ENCODE measurements at regions not wholly inside any gene's neighbourhood (a gene's known extent, or its start where the extent isn't known, plus 50 kb on each side); places are given as distances from the start of the nearest gene placed in this dataset.

GRCh38 chr1:168430321-168430720 lies 113.5 kb downstream of the XCL2 start:
- no peaks in the 10 kb centered on the region for H4K20me1 ChIP-seq (ENCODE audit: insufficient read depth, low read length)
- no peaks in the 10 kb centered on the region for H3K9me3 ChIP-seq (replicated peaks; ENCODE audit: insufficient read depth, low read length)
- H3K36me3 ChIP-seq (replicated peaks; ENCODE audit: insufficient read depth, low read length): no peaks in the 10 kb centered on the region
- H3K9ac ChIP-seq (ENCODE audit: low read length): no peak overlapping the region
- no peak for TF ChIP-seq EZH2phosphoT487 (IDR thresholded peaks at IDR 0.05; ENCODE audit: low read length)
- H3F3A ChIP-seq (ENCODE audit: insufficient read depth, low read length): no peaks in the 10 kb centered on the region
- no peaks in the 10 kb centered on the region for H3K27me3 ChIP-seq (replicated peaks; ENCODE audit: insufficient read depth, low read length)
- no peak for DNase-seq
- no peaks in the 10 kb centered on the region for H3K9me2 ChIP-seq (replicated peaks; ENCODE audit: insufficient read depth, low read length)
- H2AFZ ChIP-seq (ENCODE audit: low read length): no peak overlapping the region
- peaks cover 7% of the 10 kb centered on the region; the same call in 1 of the 2 replicates for H3K4me1 ChIP-seq (ENCODE audit: low read length)
- no peak overlapping the region for H3K4me3 ChIP-seq (ENCODE audit: low read length)
- no peaks in the 10 kb centered on the region for H3K79me2 ChIP-seq (ENCODE audit: low read length)
- no peak overlapping the region for H3K4me2 ChIP-seq (ENCODE audit: low read depth, low read length)
- no peak overlapping the region for H3K27ac ChIP-seq (ENCODE audit: low read length)

GRCh38 chr1:168428063-168428731 lies 115.6 kb downstream of the XCL2 start:
- H3K4me1 ChIP-seq (ENCODE audit: low read length): peaks cover 7% of the 10 kb centered on the region; the same call in 1 of the 2 replicates
- no peaks in the 10 kb centered on the region for H3K9me2 ChIP-seq (replicated peaks; ENCODE audit: insufficient read depth, low read length)
- no peaks in the 10 kb centered on the region for H3K36me3 ChIP-seq (replicated peaks; ENCODE audit: insufficient read depth, low read length)
- H4K20me1 ChIP-seq (ENCODE audit: insufficient read depth, low read length): no peaks in the 10 kb centered on the region
- no peaks in the 10 kb centered on the region for H3K9me3 ChIP-seq (replicated peaks; ENCODE audit: insufficient read depth, low read length)
- no peaks in the 10 kb centered on the region for H3K27me3 ChIP-seq (replicated peaks; ENCODE audit: insufficient read depth, low read length)
- H3F3A ChIP-seq (ENCODE audit: insufficient read depth, low read length): no peaks in the 10 kb centered on the region
- H3K4me2 ChIP-seq (ENCODE audit: low read depth, low read length): no peak overlapping the region
- no peaks in the 10 kb centered on the region for H3K79me2 ChIP-seq (ENCODE audit: low read length)
- no peak overlapping the region for H3K27ac ChIP-seq (ENCODE audit: low read length)
- H3K4me3 ChIP-seq (ENCODE audit: low read length): no peak overlapping the region
- H2AFZ ChIP-seq (ENCODE audit: low read length): no peak overlapping the region
- H3K9ac ChIP-seq (ENCODE audit: low read length): no peak overlapping the region
- DNase-seq: no peak
- TF ChIP-seq EZH2 (optimal IDR thresholded peaks at IDR 0.05; ENCODE audit: low read depth, low read length) (no peak), EZH2phosphoT487 (IDR thresholded peaks at IDR 0.05; ENCODE audit: low read length) (no peak), CTCF (IDR thresholded peaks at IDR 0.05; ENCODE audit: low read length) (no peak)

GRCh38 chr1:168427051-168427450 lies 116.7 kb downstream of the XCL2 start:
- no peaks in the 10 kb centered on the region for H3K36me3 ChIP-seq (replicated peaks; ENCODE audit: insufficient read depth, low read length)
- no peak overlapping the region for H2AFZ ChIP-seq (ENCODE audit: low read length)
- H3K4me3 ChIP-seq (ENCODE audit: low read length): no peak overlapping the region
- no peaks in the 10 kb centered on the region for H3K27me3 ChIP-seq (replicated peaks; ENCODE audit: insufficient read depth, low read length)
- no peaks in the 10 kb centered on the region for H3K9me3 ChIP-seq (replicated peaks; ENCODE audit: insufficient read depth, low read length)
- no peaks in the 10 kb centered on the region for H3K79me2 ChIP-seq (ENCODE audit: low read length)
- H4K20me1 ChIP-seq (ENCODE audit: insufficient read depth, low read length): no peaks in the 10 kb centered on the region
- TF ChIP-seq EZH2 (optimal IDR thresholded peaks at IDR 0.05; ENCODE audit: low read depth, low read length): no peak
- peaks cover 7% of the 10 kb centered on the region; the same call in 1 of the 2 replicates for H3K4me1 ChIP-seq (ENCODE audit: low read length)
- DNase-seq: no peak
- H3K9me2 ChIP-seq (replicated peaks; ENCODE audit: insufficient read depth, low read length): no peaks in the 10 kb centered on the region
- H3K4me2 ChIP-seq (ENCODE audit: low read depth, low read length): no peak overlapping the region
- H3K27ac ChIP-seq (ENCODE audit: low read length): no peak overlapping the region
- H3K9ac ChIP-seq (ENCODE audit: low read length): no peak overlapping the region
- H3F3A ChIP-seq (ENCODE audit: insufficient read depth, low read length): no peaks in the 10 kb centered on the region

GRCh38 chr1:168424281-168424680 lies 119.5 kb downstream of the XCL2 start:
- DNase-seq: no peak
- H2AFZ ChIP-seq (ENCODE audit: low read length): no peak overlapping the region
- TF ChIP-seq EZH2phosphoT487 (IDR thresholded peaks at IDR 0.05; ENCODE audit: low read length): no peak
- TF ChIP-seq CTCF (IDR thresholded peaks at IDR 0.05; ENCODE audit: low read length): no peak
- TF ChIP-seq EZH2 (optimal IDR thresholded peaks at IDR 0.05; ENCODE audit: low read depth, low read length): no peak
- H3K4me2 ChIP-seq (ENCODE audit: low read depth, low read length): no peak overlapping the region
- H3K27me3 ChIP-seq (replicated peaks; ENCODE audit: insufficient read depth, low read length): no peaks in the 10 kb centered on the region
- no peaks in the 10 kb centered on the region for H3K36me3 ChIP-seq (replicated peaks; ENCODE audit: insufficient read depth, low read length)
- H3K27ac ChIP-seq (ENCODE audit: low read length): no peak overlapping the region
- H3K9me3 ChIP-seq (replicated peaks; ENCODE audit: insufficient read depth, low read length): no peaks in the 10 kb centered on the region
- H3K9ac ChIP-seq (ENCODE audit: low read length): no peak overlapping the region
- H3F3A ChIP-seq (ENCODE audit: insufficient read depth, low read length): no peaks in the 10 kb centered on the region
- no peak overlapping the region for H3K4me3 ChIP-seq (ENCODE audit: low read length)
- no peaks in the 10 kb centered on the region for H3K4me1 ChIP-seq (ENCODE audit: low read length)
- H3K9me2 ChIP-seq (replicated peaks; ENCODE audit: insufficient read depth, low read length): no peaks in the 10 kb centered on the region
- H3K79me2 ChIP-seq (ENCODE audit: low read length): no peaks in the 10 kb centered on the region
- H4K20me1 ChIP-seq (ENCODE audit: insufficient read depth, low read length): no peaks in the 10 kb centered on the region
